ENCODE measurements at regions not wholly inside any gene's neighbourhood (a gene's known extent, or its start where the extent isn't known, plus 50 kb on each side); places are given as distances from the start of the nearest gene placed in this dataset.

DNA sequence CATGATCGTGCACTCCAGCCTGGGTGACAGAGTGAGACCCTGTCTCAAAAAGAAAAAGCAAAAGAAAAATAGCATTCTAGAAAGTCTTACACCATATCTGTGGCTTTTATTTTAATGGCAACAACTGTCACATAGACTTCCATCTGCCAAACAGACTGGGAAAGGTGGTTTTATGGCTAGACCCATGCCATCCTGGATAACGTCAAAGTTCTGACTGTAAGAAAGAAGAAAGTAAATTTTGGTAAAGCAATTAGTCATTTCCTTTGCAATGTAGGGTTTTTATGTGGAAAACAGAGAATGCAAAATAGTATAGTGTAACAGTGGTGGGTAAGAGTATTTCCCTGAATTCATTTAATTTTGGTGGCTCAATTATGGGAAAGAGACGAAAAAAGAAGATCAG is 75.5 kb upstream of the BARX2 start:
- Histone ChIP-seq H3K4me3 (ENCODE audit: low read length) (no peak overlapping the region), H3K27me3 (ENCODE audit: insufficient read depth, low read length, poor library complexity) (no peaks in the 10 kb centered on the region), H2BK120ac (ENCODE audit: low read depth, low read length) (no peak overlapping the region), H3K56ac (ENCODE audit: low read length) (no peak overlapping the region), H3K4me1 (ENCODE audit: control insufficient read depth, low read depth, low read length) (peaks cover 3% of the 10 kb centered on the region), H3K18ac (ENCODE audit: low read length) (no peak overlapping the region), H3K4ac (ENCODE audit: low read depth, low read length) (no peak overlapping the region), H3K23ac (ENCODE audit: low read length) (no peak overlapping the region), H3K79me2 (ENCODE audit: control insufficient read depth, insufficient read depth, low read length) (no peaks in the 10 kb centered on the region), H4K8ac (ENCODE audit: low read depth, low read length) (no peak overlapping the region), H3K79me1 (ENCODE audit: low read length) (no peaks in the 10 kb centered on the region), H2AK5ac (ENCODE audit: low read length) (no peak overlapping the region), H3K4me2 (ENCODE audit: low read length) (no peak overlapping the region), H3K9ac (ENCODE audit: low read length) (no peak overlapping the region), H2BK15ac (replicated peaks; ENCODE audit: low read depth) (no peak overlapping the region), H4K5ac (ENCODE audit: low read length) (no peak overlapping the region), H2BK5ac (ENCODE audit: low read length) (no peak overlapping the region), H3K36me3 (ENCODE audit: control insufficient read depth, insufficient read depth, low read length) (no peaks in the 10 kb centered on the region), H3K27ac (ENCODE audit: low read depth, low read length) (no peak overlapping the region)
- no CpG with 5 or more reads among the region's 3 CpGs for WGBS (ENCODE audit: extremely low coverage, insufficient coverage, low lambda C conversion rate)
- DNase-seq: no peak

- no peak overlapping the region for H4K5ac ChIP-seq (ENCODE audit: low read length)
Measured at GRCh38 chr11:129298988-129299387, 76.7 kb upstream of the BARX2 start.

GRCh38 chr11:129295746-129296145 is 79.9 kb upstream of the BARX2 start:
- Histone ChIP-seq H3K18ac (ENCODE audit: low read length) (no peak overlapping the region), H3K4me2 (ENCODE audit: low read length) (no peak overlapping the region), H3K79me1 (ENCODE audit: low read length) (no peaks in the 10 kb centered on the region), H3K23ac (ENCODE audit: low read length) (no peak overlapping the region), H2AK5ac (ENCODE audit: low read length) (no peak overlapping the region), H3K27me3 (ENCODE audit: insufficient read depth, low read length, poor library complexity) (no peaks in the 10 kb centered on the region), H4K8ac (ENCODE audit: low read depth, low read length) (no peak overlapping the region), H4K5ac (ENCODE audit: low read length) (no peak overlapping the region), H3K27ac (ENCODE audit: low read depth, low read length) (no peak overlapping the region), H3K4ac (ENCODE audit: low read depth, low read length) (no peak overlapping the region), H3K79me2 (ENCODE audit: control insufficient read depth, insufficient read depth, low read length) (no peaks in the 10 kb centered on the region), H2BK5ac (ENCODE audit: low read length) (no peak overlapping the region), H2BK15ac (replicated peaks; ENCODE audit: low read depth) (no peak overlapping the region), H3K9ac (ENCODE audit: low read length) (no peak overlapping the region), H3K4me3 (ENCODE audit: low read length) (no peak overlapping the region), H3K36me3 (ENCODE audit: control insufficient read depth, insufficient read depth, low read length) (no peaks in the 10 kb centered on the region), H3K56ac (ENCODE audit: low read length) (no peak overlapping the region), H3K4me1 (ENCODE audit: control insufficient read depth, low read depth, low read length) (peaks cover 10% of the 10 kb centered on the region), H2BK120ac (ENCODE audit: low read depth, low read length) (no peak overlapping the region)
- peak; percentile 91 for DNase-seq
- no CpG with 5 or more reads among the region's 5 CpGs for WGBS (ENCODE audit: extremely low coverage, insufficient coverage, low lambda C conversion rate)

More at GRCh38 chr11:129298988-129299387, 76.7 kb upstream of the BARX2 start:
- Histone ChIP-seq H2BK5ac (ENCODE audit: low read length) (no peak overlapping the region), H3K4me1 (ENCODE audit: control insufficient read depth, low read depth, low read length) (peaks cover 3% of the 10 kb centered on the region), H3K9ac (ENCODE audit: low read length) (no peak overlapping the region), H3K4me3 (ENCODE audit: low read length) (no peak overlapping the region), H4K8ac (ENCODE audit: low read depth, low read length) (no peak overlapping the region), H3K27ac (ENCODE audit: low read depth, low read length) (no peak overlapping the region), H2BK15ac (replicated peaks; ENCODE audit: low read depth) (no peak overlapping the region), H3K4ac (ENCODE audit: low read depth, low read length) (peak overlapping the region; percentile 71), H3K79me1 (ENCODE audit: low read length) (no peaks in the 10 kb centered on the region), H3K4me2 (ENCODE audit: low read length) (no peak overlapping the region), H3K56ac (ENCODE audit: low read length) (no peak overlapping the region), H3K36me3 (ENCODE audit: control insufficient read depth, insufficient read depth, low read length) (no peaks in the 10 kb centered on the region), H3K27me3 (ENCODE audit: insufficient read depth, low read length, poor library complexity) (no peaks in the 10 kb centered on the region), H2BK120ac (ENCODE audit: low read depth, low read length) (no peak overlapping the region), H3K23ac (ENCODE audit: low read length) (no peak overlapping the region), H3K18ac (ENCODE audit: low read length) (no peak overlapping the region), H3K79me2 (ENCODE audit: control insufficient read depth, insufficient read depth, low read length) (no peaks in the 10 kb centered on the region), H2AK5ac (ENCODE audit: low read length) (no peak overlapping the region)
- DNase-seq: no peak
- no CpG with 5 or more reads among the region's 2 CpGs for WGBS (ENCODE audit: extremely low coverage, insufficient coverage, low lambda C conversion rate)

- H3K4me1 ChIP-seq (ENCODE audit: control insufficient read depth, low read depth, low read length): peaks cover 10% of the 10 kb centered on the region
- WGBS (ENCODE audit: extremely low coverage, insufficient coverage, low lambda C conversion rate): no CpG with 5 or more reads among the region's 2 CpGs
- H3K9ac ChIP-seq (ENCODE audit: low read length): no peak overlapping the region
- H3K36me3 ChIP-seq (ENCODE audit: control insufficient read depth, insufficient read depth, low read length): no peaks in the 10 kb centered on the region
- no peak overlapping the region for H2BK5ac ChIP-seq (ENCODE audit: low read length)
- no peak overlapping the region for H2BK15ac ChIP-seq (replicated peaks; ENCODE audit: low read depth)
- no peak for DNase-seq
- H3K79me1 ChIP-seq (ENCODE audit: low read length): no peaks in the 10 kb centered on the region
- no peak overlapping the region for H3K4me2 ChIP-seq (ENCODE audit: low read length)
- no peak overlapping the region for H3K18ac ChIP-seq (ENCODE audit: low read length)
- no peak overlapping the region for H3K23ac ChIP-seq (ENCODE audit: low read length)
- H4K8ac ChIP-seq (ENCODE audit: low read depth, low read length): no peak overlapping the region
- no peak overlapping the region for H3K4me3 ChIP-seq (ENCODE audit: low read length)
- H3K79me2 ChIP-seq (ENCODE audit: control insufficient read depth, insufficient read depth, low read length): no peaks in the 10 kb centered on the region
- H4K5ac ChIP-seq (ENCODE audit: low read length): no peak overlapping the region
- H2BK120ac ChIP-seq (ENCODE audit: low read depth, low read length): no peak overlapping the region
- no peaks in the 10 kb centered on the region for H3K27me3 ChIP-seq (ENCODE audit: insufficient read depth, low read length, poor library complexity)
- H2AK5ac ChIP-seq (ENCODE audit: low read length): no peak overlapping the region
- H3K4ac ChIP-seq (ENCODE audit: low read depth, low read length): no peak overlapping the region
- no peak overlapping the region for H3K56ac ChIP-seq (ENCODE audit: low read length)
- no peak overlapping the region for H3K27ac ChIP-seq (ENCODE audit: low read depth, low read length)
Measured at GRCh38 chr11:129292771-129293170, 82.9 kb upstream of the BARX2 start.

- H3K27me3 ChIP-seq (ENCODE audit: insufficient read depth, low read length, poor library complexity): no peaks in the 10 kb centered on the region
- H3K56ac ChIP-seq (ENCODE audit: low read length): no peak overlapping the region
- H2BK120ac ChIP-seq (ENCODE audit: low read depth, low read length): no peak overlapping the region
- H3K4me1 ChIP-seq (ENCODE audit: control insufficient read depth, low read depth, low read length): peaks cover 10% of the 10 kb centered on the region
- no peaks in the 10 kb centered on the region for H3K79me2 ChIP-seq (ENCODE audit: control insufficient read depth, insufficient read depth, low read length)
- H2AK5ac ChIP-seq (ENCODE audit: low read length): no peak overlapping the region
- H3K18ac ChIP-seq (ENCODE audit: low read length): no peak overlapping the region
- no peak overlapping the region for H4K5ac ChIP-seq (ENCODE audit: low read length)
- no peak overlapping the region for H3K4ac ChIP-seq (ENCODE audit: low read depth, low read length)
- no peak overlapping the region for H3K4me2 ChIP-seq (ENCODE audit: low read length)
- no peak overlapping the region for H3K4me3 ChIP-seq (ENCODE audit: low read length)
- no peak overlapping the region for H4K8ac ChIP-seq (ENCODE audit: low read depth, low read length)
- no peak for DNase-seq
- no peak overlapping the region for H3K23ac ChIP-seq (ENCODE audit: low read length)
- H3K27ac ChIP-seq (ENCODE audit: low read depth, low read length): no peak overlapping the region
- no peaks in the 10 kb centered on the region for H3K36me3 ChIP-seq (ENCODE audit: control insufficient read depth, insufficient read depth, low read length)
- no peak overlapping the region for H2BK15ac ChIP-seq (replicated peaks; ENCODE audit: low read depth)
- H2BK5ac ChIP-seq (ENCODE audit: low read length): no peak overlapping the region
- no CpG with 5 or more reads among the region's 2 CpGs for WGBS (ENCODE audit: extremely low coverage, insufficient coverage, low lambda C conversion rate)
- no peaks in the 10 kb centered on the region for H3K79me1 ChIP-seq (ENCODE audit: low read length)
- H3K9ac ChIP-seq (ENCODE audit: low read length): no peak overlapping the region
Measured at GRCh38 chr11:129292092-129292491, 83.6 kb upstream of the BARX2 start.

- no peak overlapping the region for H3K23ac ChIP-seq (ENCODE audit: low read length)
- peak overlapping the region; percentile 3 for H3K18ac ChIP-seq (ENCODE audit: low read length)
- H3K4ac ChIP-seq (ENCODE audit: low read depth, low read length): no peak overlapping the region
- H2AK5ac ChIP-seq (ENCODE audit: low read length): no peak overlapping the region
- H3K4me3 ChIP-seq (ENCODE audit: low read length): no peak overlapping the region
- no peak overlapping the region for H2BK5ac ChIP-seq (ENCODE audit: low read length)
- no peak overlapping the region for H3K27ac ChIP-seq (ENCODE audit: low read depth, low read length)
- no peak overlapping the region for H2BK120ac ChIP-seq (ENCODE audit: low read depth, low read length)
- WGBS (ENCODE audit: extremely low coverage, insufficient coverage, low lambda C conversion rate): no CpG with 5 or more reads among the region's 5 CpGs
- H3K4me1 ChIP-seq (ENCODE audit: control insufficient read depth, low read depth, low read length): peaks cover 10% of the 10 kb centered on the region
- H3K79me1 ChIP-seq (ENCODE audit: low read length): no peaks in the 10 kb centered on the region
- no peaks in the 10 kb centered on the region for H3K79me2 ChIP-seq (ENCODE audit: control insufficient read depth, insufficient read depth, low read length)
- no peak overlapping the region for H3K9ac ChIP-seq (ENCODE audit: low read length)
- no peak overlapping the region for H4K8ac ChIP-seq (ENCODE audit: low read depth, low read length)
- no peak for DNase-seq
- H3K4me2 ChIP-seq (ENCODE audit: low read length): no peak overlapping the region
- H3K36me3 ChIP-seq (ENCODE audit: control insufficient read depth, insufficient read depth, low read length): no peaks in the 10 kb centered on the region
- no peak overlapping the region for H3K56ac ChIP-seq (ENCODE audit: low read length)
- no peak overlapping the region for H2BK15ac ChIP-seq (replicated peaks; ENCODE audit: low read depth)
- H3K27me3 ChIP-seq (ENCODE audit: insufficient read depth, low read length, poor library complexity): no peaks in the 10 kb centered on the region
- no peak overlapping the region for H4K5ac ChIP-seq (ENCODE audit: low read length)
Measured at GRCh38 chr11:129291546-129291945, 84.1 kb upstream of the BARX2 start.

Measured in mesendoderm (in vitro differentiated cells).